Stimulated activated CD4-positive, alpha-beta T cell treated with anti-CD3 and anti-CD28 coated beads, Interleukin-2, amount 100 ng/mL, for 24 hours (primary cell): ENCODE measurements at regions not wholly inside any gene's neighbourhood (a gene's known extent, or its start where the extent isn't known, plus 50 kb on each side); places are given as distances from the start of the nearest gene placed in this dataset.

Experiments
- DNase-seq, 2 donors: peaks; one replicate each; pipeline ENCODE4 v3.0.0-alpha.2; 2020

DNA sequence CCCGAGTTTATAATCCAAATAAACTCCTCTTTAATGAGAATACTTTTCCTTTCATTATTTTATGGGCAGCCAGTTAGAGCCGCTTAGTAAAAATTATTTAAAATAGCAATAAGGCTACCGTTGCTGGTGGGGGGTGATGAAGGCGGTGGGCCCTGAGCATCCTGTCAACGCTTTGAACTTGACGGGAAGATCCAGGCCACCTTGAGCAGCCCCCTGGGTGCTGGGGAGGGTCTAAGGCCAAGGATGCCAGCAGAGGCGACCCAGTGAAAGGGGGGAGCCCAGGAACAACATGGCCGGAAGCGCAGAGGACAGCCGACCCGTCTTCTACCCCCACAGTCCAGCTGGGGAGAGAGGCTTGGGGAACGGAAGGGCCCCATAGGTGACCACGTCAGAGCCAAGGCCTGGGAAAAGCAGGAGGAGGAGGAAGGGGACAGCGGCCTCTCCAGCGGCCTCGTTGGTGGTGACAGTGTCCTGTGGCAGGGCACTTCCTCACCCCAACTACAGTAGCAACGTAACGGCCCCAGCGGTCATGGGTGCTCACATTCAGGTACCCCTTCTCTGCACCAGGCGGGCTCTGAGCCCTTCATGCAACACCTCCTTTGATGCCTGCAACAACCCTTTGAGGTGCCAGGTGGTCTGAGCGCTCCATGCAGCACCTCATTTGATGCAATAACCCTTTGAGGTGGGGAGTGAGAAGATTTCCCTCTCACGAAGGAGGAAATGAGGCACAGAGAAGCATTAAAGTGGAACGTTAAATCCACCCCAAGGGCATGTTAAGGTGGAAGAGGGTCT lies 695.3 kb downstream of the TBC1D22A start:
- no peak for DNase-seq

DNA sequence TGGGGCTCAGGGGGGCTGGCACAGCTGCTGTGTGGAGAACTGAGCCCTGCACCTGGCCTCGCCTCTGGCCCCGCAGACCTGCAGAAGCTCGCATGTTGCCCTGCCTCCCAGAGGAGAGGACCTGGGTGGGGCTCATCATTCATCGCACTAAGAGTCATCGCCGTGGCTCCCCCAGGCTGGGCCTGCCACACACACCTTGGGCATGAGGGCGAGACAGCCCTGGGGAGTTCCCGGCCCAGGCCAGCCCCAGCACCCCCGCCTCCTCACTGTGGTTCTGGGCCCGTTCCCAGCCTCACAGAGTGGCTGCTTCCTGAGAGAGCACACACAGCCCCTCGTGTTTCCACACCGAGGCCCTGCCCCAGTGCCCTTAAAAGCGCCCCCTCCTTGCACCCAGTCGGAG lies 694.6 kb downstream of the TBC1D22A start:
- DNase-seq = no peak

DNA sequence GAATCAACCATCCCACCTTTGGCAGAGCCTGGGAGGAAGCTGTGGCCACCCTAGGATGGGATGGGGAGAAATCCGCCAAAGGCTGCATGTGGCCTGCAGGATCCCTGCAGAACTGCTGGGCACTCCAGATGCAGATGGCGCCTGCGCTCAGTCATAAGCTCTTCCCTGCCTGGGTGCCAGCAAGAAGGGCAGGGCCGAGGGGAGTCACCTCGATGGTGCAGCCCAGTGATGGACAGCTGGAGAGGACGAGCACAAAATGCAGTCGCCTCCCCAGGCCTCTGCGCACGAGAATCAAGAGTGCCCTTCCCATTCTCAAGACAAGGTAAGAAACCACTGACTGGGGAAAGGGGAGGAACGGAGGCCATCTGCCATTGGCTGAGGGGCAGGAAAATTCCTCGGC lies 693.6 kb downstream of the TBC1D22A start:
- DNase-seq = no peak

DNA sequence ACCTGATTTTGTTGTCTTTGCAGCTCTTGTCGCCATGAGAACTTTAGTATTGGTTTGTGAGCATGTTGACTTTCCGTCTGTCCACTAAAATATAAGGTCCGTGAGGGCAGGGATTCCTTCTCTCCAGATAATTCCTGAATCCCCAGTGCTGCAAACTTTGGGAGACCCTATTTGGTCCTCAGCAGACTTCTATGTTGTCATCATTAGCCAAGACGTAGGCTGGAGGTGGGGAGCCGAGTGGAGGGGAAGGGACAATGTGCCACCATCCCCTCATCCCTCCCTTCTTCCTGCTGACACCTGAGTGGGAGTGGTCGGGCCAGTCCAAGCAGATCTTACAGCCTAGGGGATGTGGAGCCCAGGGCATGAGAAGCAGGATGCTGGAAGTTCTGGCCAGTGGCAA lies 690.6 kb downstream of the TBC1D22A start:
- DNase-seq = no peak

DNA sequence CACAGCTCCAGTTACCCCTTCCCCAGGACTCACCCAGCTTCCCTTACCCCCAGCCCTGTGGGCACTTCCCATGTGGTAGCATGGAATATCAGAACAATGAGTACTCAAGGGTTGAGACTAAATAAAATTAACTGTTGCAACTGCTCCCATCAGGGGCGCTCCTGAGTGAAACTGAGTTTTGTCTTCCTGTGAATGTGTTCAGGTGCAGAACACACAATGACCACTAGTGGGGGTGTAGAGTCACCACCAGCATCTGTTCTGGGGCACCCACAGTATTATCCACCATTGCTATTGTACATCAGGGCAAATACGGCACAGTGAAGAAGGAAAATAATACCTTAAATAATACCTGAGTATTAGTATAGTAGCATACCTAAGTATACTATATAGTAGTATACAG lies 689.7 kb downstream of the TBC1D22A start:
- DNase-seq = peak in 1 of 2 donors; percentile 3

DNA sequence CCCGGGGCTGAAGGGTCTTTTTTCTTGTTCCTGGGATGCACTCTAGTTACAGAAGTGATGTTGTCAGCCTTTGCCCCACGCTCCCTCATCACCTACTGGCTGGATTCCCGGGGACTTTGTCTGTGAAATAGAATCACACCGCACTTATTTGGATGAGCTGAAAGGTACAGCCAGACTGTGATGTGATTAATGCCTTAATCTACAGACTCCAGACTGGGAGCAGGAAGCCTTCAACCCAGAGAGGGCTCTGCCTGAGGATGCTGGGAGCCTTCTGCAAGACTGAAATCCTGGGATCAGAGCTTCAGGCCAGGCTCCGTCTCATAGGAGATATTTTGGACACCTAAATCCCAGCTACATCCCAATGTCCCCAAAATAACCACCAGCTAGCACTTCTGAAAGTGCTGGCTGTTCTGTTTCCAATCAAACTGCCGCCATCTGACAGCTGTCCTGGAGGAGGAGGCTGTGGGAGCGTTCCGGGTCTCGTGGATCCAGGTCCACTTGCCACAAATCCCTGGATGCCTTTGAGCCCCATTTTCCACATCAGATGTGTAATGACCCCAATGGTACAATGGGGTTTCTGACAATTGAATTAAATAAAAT lies 688.5 kb downstream of the TBC1D22A start:
- DNase-seq = no peak

DNA sequence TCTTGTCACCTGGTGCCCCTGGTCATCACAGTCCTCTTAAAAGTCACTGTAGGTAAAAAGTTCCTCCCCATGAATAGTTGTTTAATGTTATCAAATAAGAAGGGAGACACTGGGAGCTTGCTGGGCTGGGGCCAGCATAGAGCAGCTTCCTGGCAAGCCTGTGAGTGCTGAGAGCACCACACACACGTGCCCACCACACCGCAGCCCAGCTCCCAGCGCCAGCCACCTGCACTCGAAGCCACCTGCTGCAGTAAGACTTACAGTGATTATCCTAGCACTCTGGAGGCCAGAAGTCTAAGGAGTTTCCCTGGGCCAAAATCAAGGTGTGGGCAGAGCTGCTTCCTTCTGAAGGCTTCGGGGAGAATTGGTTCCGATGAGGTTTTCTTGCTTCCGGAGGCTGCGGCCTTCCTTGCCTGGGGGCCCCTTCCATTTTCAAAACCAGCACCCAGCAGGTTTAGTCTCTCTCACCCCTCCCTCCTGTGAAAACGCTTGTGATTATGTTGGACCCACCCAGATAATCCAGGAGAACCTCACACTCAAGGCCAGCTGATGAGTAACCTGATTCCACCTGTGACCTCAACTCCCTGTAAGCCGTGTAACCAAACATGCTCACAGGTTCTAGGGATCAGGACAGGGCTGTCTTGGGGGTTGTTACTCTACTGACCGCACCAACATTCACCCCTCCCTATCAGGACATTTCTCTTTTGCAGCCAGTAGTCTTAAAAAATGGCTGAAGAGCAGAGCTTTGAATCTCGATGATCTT lies 687.2 kb downstream of the TBC1D22A start:
- no peak for DNase-seq

DNA sequence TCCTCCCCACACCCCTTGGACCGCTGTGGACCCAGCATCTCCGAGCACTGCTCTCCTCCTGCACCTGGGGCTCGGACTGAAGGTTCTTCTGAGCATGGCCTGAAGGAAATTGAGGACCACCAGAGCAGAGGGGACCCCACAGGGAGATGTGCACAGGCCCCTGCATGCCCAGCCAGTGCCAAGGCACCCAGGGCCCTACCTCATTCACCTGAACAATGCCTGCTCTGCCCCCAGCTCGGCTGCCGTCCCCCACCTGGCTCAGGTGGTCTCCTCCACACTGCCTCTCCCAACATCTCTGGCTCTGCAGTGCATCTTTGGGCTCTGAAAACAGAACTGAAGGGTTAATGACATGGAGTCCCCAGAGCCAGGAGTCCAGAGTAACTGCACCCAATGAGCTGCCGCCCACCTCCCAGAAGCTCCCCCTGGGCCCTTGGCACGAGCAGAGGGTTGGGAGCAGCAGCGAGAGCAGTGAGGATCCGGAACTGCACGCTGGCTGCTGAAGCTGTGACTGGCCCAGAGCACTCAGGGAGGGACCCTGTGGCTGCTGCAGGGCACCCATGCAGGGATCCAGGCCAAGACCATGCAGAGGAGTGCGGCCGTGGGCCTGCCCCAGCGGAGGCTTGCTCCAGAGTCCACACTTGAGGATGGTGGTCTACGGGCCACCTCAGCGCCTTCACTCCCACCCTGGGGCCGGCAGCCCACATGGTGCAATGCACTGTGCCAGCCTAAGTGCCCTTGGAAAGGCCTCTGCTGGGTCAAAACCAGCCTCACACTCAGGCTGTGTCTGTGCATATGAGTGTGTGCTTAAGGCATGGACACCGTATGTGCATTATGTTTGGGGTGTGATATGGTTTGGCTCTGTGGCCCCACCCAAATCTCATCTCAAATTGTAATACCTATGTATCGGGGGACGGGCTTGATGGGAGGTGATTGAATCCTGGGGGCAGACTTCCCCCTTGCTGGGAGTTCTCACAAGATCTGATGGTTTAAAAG lies 686.1 kb downstream of the TBC1D22A start:
- DNase-seq = no peak

DNA sequence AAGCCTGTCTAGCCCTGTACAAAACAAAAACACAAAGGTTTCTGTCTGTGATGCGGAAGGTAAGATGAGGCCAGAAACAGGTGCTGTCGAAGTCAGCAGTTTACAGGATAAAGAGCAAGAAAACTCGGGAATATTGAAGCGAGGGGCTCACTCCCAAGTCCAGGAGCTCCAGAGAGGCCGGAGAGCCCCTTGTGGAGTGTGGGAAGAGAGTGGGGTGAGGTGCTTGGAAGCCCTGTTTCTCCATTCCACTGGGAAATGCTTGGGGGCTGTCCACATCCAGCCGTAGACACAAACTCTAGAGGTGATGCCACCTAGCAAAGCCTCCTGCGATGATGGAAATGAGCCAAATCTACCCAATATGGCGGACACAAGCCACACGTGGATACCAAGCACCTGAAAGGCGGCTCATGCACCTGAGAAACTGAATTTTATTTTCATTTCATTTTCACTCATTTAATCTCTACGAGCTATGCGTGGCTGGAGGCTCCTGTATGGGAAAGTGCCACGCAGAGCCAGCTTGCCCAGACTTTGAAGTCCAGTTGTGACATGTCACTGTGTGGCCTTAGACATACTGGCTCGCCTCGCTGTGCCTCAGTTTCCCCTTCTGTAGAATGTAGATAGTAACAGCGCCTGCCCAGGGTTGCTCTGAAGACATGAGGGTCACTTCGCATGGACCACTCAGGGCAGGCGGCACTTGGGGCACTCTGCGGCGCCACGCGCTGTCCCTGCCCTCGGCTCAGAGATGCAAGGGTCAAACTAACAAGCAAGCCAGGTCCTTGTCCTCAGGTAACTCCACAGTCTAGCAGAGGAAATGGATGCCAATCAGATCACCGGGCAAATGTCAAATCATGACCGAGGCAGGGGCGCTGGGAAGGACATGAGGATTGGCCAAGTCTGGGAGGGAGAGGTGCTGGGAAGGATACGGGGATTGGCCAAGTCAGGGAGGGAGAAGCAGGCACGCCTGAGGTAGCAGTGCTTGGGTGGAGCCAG lies 684.7 kb downstream of the TBC1D22A start:
- DNase-seq = no peak

DNA sequence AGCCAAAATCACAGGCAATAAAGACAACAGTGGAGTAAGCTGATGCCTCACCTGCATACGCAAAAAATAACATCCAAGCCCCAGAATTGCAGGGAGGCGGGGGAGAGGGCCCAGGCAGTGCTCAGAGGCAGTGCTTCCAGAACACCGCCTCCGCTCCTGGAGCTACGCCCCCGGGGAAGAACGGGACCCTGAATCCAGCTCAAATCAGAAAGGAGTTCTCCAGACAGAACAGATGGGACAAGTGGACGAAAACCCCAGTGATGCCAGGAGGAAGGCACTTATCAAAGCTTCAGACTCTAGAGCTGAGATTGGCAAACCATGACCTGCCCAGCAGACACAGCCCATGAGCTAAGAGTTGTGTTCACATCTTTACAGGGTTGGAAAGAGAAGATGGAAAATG lies 683.9 kb downstream of the TBC1D22A start:
- no peak for DNase-seq

DNA sequence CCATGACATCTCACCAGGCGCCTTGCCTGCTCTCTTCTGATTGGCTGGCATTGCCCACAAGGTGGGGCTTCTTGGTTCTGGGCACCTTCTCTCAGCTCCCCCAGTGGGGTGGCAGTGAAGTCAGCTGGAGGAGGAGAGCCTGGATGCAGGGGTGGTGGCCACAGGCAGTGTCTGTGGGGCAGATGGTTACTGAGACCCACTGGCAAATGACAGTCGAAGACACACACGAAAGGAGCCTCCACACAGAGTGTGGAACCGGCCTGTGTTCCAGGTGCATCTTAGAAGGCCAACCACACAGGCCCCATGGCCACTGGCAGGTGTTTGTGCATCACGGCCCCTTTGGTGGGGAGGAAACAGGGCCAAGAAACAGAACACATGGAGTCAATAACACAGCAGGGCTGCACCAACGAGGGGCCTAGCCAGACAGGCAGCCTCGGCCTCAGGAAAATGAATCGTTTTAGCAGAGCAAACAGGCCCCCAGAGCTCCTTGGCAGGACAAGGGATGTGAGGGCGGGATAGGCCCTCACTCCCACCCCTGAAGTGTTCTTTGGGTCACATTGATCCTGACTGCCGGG lies 683.4 kb downstream of the TBC1D22A start:
- no peak for DNase-seq

DNA sequence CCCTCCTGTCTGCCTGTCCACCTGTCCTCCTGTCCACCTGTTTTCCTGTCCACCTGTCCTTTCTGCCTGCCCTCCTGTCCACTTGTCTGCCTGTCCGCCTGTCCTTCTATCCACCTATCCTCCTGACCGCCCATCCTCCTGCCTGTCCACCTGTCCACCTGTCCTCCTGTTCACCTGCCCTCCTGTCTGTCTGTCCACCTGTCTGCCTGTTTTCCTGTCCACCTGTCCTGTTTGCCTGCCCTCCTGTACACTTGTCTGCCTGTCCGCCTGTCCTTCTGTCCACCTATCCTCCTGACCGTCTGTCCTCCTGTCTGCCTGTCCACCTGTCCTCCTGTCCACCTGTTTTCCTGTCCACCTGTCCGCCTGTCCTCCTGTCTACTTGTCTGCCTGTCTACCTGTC lies 682.8 kb downstream of the TBC1D22A start:
- no peak for DNase-seq

DNA sequence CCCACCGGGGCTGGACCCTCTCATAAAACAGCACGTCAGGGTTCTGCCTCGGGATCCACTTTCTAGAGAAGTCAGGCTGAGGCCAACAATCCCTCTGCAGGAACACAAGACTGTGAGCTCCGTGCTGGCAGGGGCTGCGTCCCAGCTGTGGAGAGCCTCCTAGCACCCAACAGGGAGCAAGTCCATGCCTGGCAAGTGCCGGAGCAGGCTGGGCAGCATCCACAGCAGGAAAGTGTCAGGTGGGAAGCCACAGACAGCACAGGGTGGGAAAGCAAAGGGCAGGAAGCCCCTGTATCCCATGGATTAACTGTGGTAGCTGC lies 682.3 kb downstream of the TBC1D22A start:
- DNase-seq = no peak

DNA sequence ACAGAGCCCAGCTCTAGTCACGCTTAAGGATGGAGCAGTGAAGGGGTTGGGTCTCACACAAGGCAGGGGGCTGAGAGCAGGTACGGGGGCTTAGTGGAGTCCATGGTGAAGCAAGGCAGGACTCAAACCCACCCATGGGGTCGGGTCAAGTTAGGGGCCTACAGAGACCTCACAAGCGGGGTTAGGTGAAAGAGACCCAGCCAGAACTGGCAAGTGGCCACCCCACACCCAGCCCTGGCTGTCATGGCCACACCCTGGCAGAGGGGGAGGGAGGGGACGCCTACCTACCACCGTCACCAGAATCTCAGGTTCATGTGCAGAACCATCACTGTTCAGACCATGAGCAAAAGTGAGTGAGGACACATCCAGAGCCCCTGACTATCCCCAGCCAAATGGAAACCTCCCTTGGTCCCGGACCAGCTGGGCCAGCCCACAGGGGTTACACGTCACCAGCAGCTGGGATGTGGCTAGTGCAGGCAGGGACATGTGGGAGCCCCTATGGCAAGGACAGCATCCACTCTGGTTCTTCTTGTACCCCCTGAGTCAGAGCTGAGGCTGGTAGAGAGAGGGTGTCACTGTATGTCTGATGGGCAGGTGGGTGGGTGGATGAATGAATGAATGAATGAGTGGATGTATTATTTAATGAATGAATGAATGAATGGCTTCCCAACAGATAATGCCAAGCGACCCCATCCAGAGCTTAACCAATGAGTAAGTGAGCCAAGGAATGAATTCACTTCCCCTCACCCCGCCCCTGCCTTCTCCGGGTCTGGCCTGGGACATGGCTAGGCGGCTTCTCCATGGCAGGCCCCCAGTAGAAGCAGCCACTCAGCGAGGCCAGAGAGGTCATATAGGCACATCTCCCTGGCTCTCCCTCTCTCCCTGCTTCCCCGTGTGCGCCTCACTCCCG lies 681.6 kb downstream of the TBC1D22A start:
- no peak for DNase-seq

DNA sequence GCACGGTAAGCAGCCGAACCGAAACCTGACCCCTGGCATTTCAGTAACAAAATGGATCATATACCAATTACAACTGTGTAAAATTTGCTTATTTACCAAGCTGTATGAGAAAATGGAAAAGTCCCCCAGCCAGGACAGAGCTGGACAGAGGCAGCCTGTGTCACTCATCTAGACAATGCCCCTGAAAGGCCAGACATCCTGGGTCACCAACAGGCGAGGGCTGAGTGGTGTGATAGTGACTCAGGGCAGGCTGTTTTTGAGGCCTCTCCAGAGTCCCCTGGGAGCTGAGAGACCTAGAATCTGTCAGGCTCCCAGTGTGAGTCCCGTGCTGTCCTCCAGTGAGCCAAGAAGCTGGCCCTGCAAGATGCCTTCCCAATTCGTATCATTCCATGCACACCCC lies 680.4 kb downstream of the TBC1D22A start:
- no peak for DNase-seq

DNA sequence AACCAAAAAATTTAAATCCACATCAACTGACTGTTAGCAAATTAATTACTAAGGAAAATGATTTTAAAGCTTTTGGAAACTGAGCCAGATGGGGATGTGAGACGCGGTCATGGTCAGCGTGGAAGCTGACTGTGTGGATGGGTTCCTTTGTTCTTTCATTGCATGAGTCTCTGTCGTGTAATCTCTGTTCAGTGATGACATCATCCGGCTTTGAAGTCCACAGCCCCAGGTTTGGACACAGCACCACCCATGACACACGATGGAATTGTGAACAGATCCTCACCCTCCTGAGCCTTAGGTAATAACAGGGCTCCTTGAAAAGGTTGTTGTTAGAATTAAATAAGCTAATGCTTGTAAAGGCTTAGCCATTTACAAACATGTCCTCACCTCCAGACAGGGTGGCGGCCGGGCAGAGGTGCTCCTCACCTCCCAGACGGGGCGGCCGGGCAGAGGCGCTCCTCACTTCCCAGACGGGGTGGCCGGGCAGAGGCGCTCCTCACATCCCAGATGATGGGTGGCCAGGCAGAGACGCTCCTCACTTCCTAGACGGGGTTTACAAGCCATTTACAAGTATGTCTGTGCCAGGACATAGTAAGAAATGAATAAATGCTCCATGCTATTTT lies 677.3 kb downstream of the TBC1D22A start:
- no peak for DNase-seq

DNA sequence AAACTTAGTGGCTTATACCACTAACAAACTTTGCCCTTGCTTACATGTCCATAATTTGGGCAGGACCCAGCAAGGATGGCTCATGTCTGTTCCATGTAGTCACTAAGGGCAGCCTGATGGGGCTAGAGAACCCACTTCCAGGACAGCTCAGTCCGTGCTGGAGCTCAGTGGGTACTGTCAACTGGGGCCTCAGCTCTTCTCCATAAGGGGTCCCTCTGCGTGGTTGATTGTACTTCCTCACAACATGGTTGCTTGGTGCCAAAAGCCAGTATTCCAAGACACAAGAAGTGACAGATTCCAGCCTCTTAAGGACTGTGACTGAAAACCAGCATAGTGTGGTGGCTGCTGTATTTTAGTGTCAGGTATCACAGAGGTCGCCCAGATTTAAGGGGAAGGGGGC lies 675.2 kb downstream of the TBC1D22A start:
- no peak for DNase-seq

DNA sequence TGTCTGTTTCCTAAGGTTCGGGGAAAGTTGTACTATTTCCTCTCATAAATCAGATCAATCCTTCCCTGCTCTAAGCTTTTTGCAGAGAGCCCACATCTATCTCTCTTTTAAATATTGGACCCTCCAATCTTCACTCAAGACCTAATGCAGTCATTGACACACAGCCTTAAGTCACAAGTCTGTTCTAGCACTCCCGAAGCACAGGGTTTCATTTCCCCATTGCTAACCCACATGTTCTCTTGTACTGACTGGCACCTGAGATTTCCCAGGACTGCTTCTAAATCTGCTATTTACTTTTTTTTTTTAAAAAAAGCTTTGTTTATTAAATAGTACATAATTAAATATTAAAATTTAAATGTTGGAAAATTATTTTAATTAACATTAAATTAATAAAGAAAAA lies 674.7 kb downstream of the TBC1D22A start:
- no peak for DNase-seq

DNA sequence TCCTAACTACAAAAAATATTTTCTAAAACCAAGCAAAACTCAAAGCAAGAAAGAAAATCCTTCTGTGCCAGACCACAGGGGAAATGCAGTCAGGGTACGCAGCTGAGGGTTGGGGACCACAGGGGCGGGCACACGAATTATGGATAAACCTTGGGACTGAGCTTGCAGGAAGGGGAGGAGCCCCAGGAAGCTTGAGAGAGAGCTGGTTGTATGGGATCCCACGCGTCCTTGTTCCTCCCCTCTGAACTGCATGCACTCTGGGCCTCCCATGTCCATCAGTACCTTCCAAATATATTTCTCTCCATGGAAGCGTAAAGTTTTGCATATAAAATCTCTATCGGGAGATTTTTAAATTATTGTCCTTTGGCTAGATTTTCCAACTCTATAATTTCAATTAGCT lies 673.4 kb downstream of the TBC1D22A start:
- no peak for DNase-seq

DNA sequence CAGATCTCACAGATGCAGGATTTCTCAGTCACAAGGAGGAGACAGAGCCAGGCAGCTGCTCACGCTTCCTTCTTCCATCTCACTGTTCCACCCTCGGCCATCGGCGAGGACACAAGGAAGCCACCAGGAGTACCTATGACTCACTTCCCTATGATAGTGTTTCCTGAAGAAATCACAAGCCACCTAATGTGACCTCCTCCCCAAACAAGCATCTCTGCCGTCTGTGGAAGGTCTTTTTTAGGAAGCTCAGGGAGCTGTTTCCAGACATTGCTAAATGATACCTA lies 672.7 kb downstream of the TBC1D22A start:
- no peak for DNase-seq
